GM10266 (cell line): ENCODE measurements at regions not wholly inside any gene's neighbourhood (a gene's known extent, or its start where the extent isn't known, plus 50 kb on each side); places are given as distances from the start of the nearest gene placed in this dataset.

ENCODE experiments used
- DNase-seq: peaks from one replicate; pipeline ENCODE4 v3.0.0; 2012; ENCODE audit errors: extremely low spot score
- CTCF ChIP-seq: IDR thresholded peaks from 2 replicates; pipeline ENCODE4 v1.5.1; 2012; ENCODE audit warnings: mild to moderate bottlenecking, low read depth; ENCODE audit not compliant: control insufficient read depth, insufficient read depth; ENCODE audit errors: missing control alignments

- TF ChIP-seq CTCF, result no peak
- DNase-seq, result no peak
These were observed 431.5 kb upstream of the KIF2B start for GRCh38 chr17:53391197-53391596.

GRCh38 chr17:53390575-53390974 lies 432.2 kb upstream of the KIF2B start:
- no peak for TF ChIP-seq CTCF

GRCh38 chr17:53387745-53388144 lies 435.0 kb upstream of the KIF2B start:
- TF ChIP-seq CTCF, result no peak
- DNase-seq, result no peak

More at GRCh38 chr17:53390575-53390974, 432.2 kb upstream of the KIF2B start:
- DNase-seq, result no peak

GRCh38 chr17:53353919-53354351 lies 468.8 kb upstream of the KIF2B start:
- no peak for TF ChIP-seq CTCF
- no peak for DNase-seq

- TF ChIP-seq CTCF, result no peak
- DNase-seq, result no peak
These were observed 477.9 kb upstream of the KIF2B start for GRCh38 chr17:53344778-53345177.

- no peak for DNase-seq
These were observed 486.4 kb upstream of the KIF2B start for GRCh38 chr17:53336281-53336680.

GRCh38 chr17:53335443-53335842 lies 487.3 kb upstream of the KIF2B start:
- TF ChIP-seq CTCF, result no peak
- no peak for DNase-seq

More at GRCh38 chr17:53336281-53336680, 486.4 kb upstream of the KIF2B start:
- no peak for TF ChIP-seq CTCF
